WTC11 (cell line): ENCODE measurements at regions not wholly inside any gene's neighbourhood (a gene's known extent, or its start where the extent isn't known, plus 50 kb on each side); places are given as distances from the start of the nearest gene placed in this dataset.

ENCODE experiments used
- ATAC-seq: fragments of 200-7000 bp; cut with Tn5 transposase; 2 replicates; pipeline ENCODE4 v1.10.0; 2021; ENCODE audit warnings: mild to moderate bottlenecking, moderate library complexity
- CTCF ChIA-PET: fragments of 300-600 bp; sonication (Branson Sonifier 250); formaldehyde crosslinking; loops from one replicate; lab custom pipeline; 2021; ENCODE audit warnings: antibody characterized with exemption; lab: Charles Lee
- POLR2A ChIA-PET: fragments of 350-600 bp; sonication (Branson Sonifier 250); formaldehyde crosslinking; loops from one replicate; lab custom pipeline; 2021; ENCODE audit warnings: antibody characterized with exemption; lab: Charles Lee
- DNase-seq: peaks from one replicate; pipeline ENCODE4 v3.0.0; 2021; ENCODE audit warnings: low spot score
- H3K27ac Mint-ChIP-seq: 2 replicates; pipeline ENCODE4 v1.8.0; 2021; ENCODE audit warnings: mixed read lengths
- H3K27me3 Mint-ChIP-seq: 2 replicates; pipeline ENCODE4 v1.8.0; 2021; ENCODE audit warnings: low read depth, mild to moderate bottlenecking, moderate library complexity, mixed read lengths
- H3K36me3 Mint-ChIP-seq: 2 replicates; pipeline ENCODE4 v1.8.0; 2021; ENCODE audit warnings: mixed read lengths
- H3K4me1 Mint-ChIP-seq: 2 replicates; pipeline ENCODE4 v1.8.0; 2022; ENCODE audit warnings: mixed read lengths
- H3K4me3 Mint-ChIP-seq: 2 replicates; pipeline ENCODE4 v1.8.0; 2021; ENCODE audit warnings: mild to moderate bottlenecking, moderate library complexity, mixed read lengths
- H3K9me3 Mint-ChIP-seq: 2 replicates; pipeline ENCODE4 v1.8.0; 2021; ENCODE audit warnings: mixed read lengths
- ATF6 ChIP-seq: sonication (generic); formaldehyde crosslinking; IDR thresholded peaks from 2 replicates; pipeline ENCODE4 v1.8.1; 2023; ENCODE audit warnings: mild to moderate bottlenecking, missing genetic modification reagents
- CBFB ChIP-seq: sonication (generic); formaldehyde crosslinking; IDR thresholded peaks from 2 replicates; pipeline ENCODE4 v1.8.1; 2022; ENCODE audit warnings: mild to moderate bottlenecking, low read depth, missing genetic modification reagents
- CREB1 ChIP-seq: sonication (generic); formaldehyde crosslinking; IDR thresholded peaks from 2 replicates; pipeline ENCODE4 v1.8.0; 2023; ENCODE audit warnings: mild to moderate bottlenecking, missing genetic modification reagents
- FOXJ3 ChIP-seq: sonication (generic); formaldehyde crosslinking; IDR thresholded peaks from 2 replicates; pipeline ENCODE4 v1.9.0; 2021; ENCODE audit warnings: missing genetic modification reagents, mild to moderate bottlenecking, borderline replicate concordance
- FOXK1 ChIP-seq: sonication (generic); formaldehyde crosslinking; IDR thresholded peaks from 2 replicates; pipeline ENCODE4 v1.8.0; 2022; ENCODE audit warnings: mild to moderate bottlenecking, moderate library complexity, missing genetic modification reagents
- GABPB1 ChIP-seq: sonication (generic); formaldehyde crosslinking; IDR thresholded peaks from 2 replicates; pipeline ENCODE4 v1.8.1; 2023; ENCODE audit warnings: mild to moderate bottlenecking, missing genetic modification reagents
- HMGXB4 ChIP-seq: sonication (generic); formaldehyde crosslinking; IDR thresholded peaks from 2 replicates; pipeline ENCODE4 v1.8.1; 2023; ENCODE audit warnings: mild to moderate bottlenecking, moderate library complexity, missing genetic modification reagents
- JAZF1 ChIP-seq: fragments of 250-450 bp; sonication (Bioruptor Pico); IDR thresholded peaks from 2 replicates; pipeline ENCODE4 v1.9.0; 2021; ENCODE audit warnings: moderate library complexity, mild to moderate bottlenecking, inconsistent platforms
- MLX ChIP-seq: sonication (generic); formaldehyde crosslinking; IDR thresholded peaks from 2 replicates; pipeline ENCODE4 v1.8.1; 2023; ENCODE audit warnings: mild to moderate bottlenecking, missing genetic modification reagents, moderate library complexity
- NFE2L1 ChIP-seq: sonication (generic); formaldehyde crosslinking; IDR thresholded peaks from 2 replicates; pipeline ENCODE4 v1.8.1; 2023; ENCODE audit warnings: missing genetic modification reagents
- OVOL2 ChIP-seq: fragments of 250-450 bp; sonication (Bioruptor Pico); IDR thresholded peaks from 2 replicates; pipeline ENCODE4 v1.9.0; 2021; ENCODE audit warnings: mild to moderate bottlenecking, borderline replicate concordance
- PRDM15 ChIP-seq: sonication (generic); formaldehyde crosslinking; IDR thresholded peaks from 2 replicates; pipeline ENCODE4 v1.8.0; 2022; ENCODE audit warnings: missing genetic modification reagents
- TCF7 ChIP-seq: sonication (generic); formaldehyde crosslinking; IDR thresholded peaks from 2 replicates; pipeline ENCODE4 v1.8.0; 2022; ENCODE audit warnings: mild to moderate bottlenecking, low read depth, missing genetic modification reagents, moderate library complexity
- ZMAT4 ChIP-seq: fragments of 250-450 bp; sonication (Bioruptor Pico); IDR thresholded peaks from 2 replicates; pipeline ENCODE4 v1.9.0; 2021; ENCODE audit warnings: mild to moderate bottlenecking
- ZNF121 ChIP-seq: sonication (generic); formaldehyde crosslinking; IDR thresholded peaks from 2 replicates; pipeline ENCODE4 v1.8.0; 2023; ENCODE audit warnings: missing genetic modification reagents
- ZNF425 ChIP-seq: fragments of 250-450 bp; sonication (Bioruptor Pico); conservative IDR thresholded peaks from 2 replicates; pipeline ENCODE4 v1.9.0; 2021; ENCODE audit warnings: mild to moderate bottlenecking
- ZNF671 ChIP-seq: fragments of 250-450 bp; sonication (Bioruptor Pico); IDR thresholded peaks from 2 replicates; pipeline ENCODE4 v1.8.0; 2021; ENCODE audit warnings: mild to moderate bottlenecking

GRCh38 chrX:150254909-150255308 is 108.2 kb upstream of the MAMLD1 start (continued):
- TF ChIP-seq NFE2L1 (CRISPR knock-in tag) (no peak), OVOL2 (CRISPR knock-in tag) (no peak), JAZF1 (CRISPR knock-in tag) (no peak), ZNF425 (CRISPR knock-in tag) (no peak), PRDM15 (no peak)
- TF ChIP-seq, all 79 proteins: peak for 0

GRCh38 chrX:150255441-150256296 is 107.4 kb upstream of the MAMLD1 start:
- Mint-ChIP-seq H3K9me3 (no peaks in the 10 kb centered on the region), H3K27me3 (no peaks in the 10 kb centered on the region), H3K4me1 (0 out of 2 replicates have a peak, but pooled peaks cover 4% of the 10 kb centered on the region), H3K4me3 (no peak overlapping the region), H3K36me3 (no peaks in the 10 kb centered on the region), H3K27ac (no peak overlapping the region)
- ChIA-PET CTCF (no interaction called here), POLR2A (no interaction called here)
- DNase-seq (no peak), ATAC-seq (no peak)
- TF ChIP-seq FOXK1 (no peak), ZNF121 (CRISPR knock-in tag) (no peak), GABPB1 (CRISPR knock-in tag) (no peak), MLX (CRISPR knock-in tag) (no peak), CBFB (no peak), ZNF671 (CRISPR knock-in tag) (no peak), ZMAT4 (no peak), FOXJ3 (CRISPR knock-in tag) (no peak), TCF7 (CRISPR knock-in tag) (no peak), CREB1 (CRISPR knock-in tag) (no peak), HMGXB4 (CRISPR knock-in tag) (no peak), JAZF1 (CRISPR knock-in tag) (no peak), ATF6 (CRISPR knock-in tag) (no peak)
